GM21529 (cell line): ENCODE measurements at regions not wholly inside any gene's neighbourhood (a gene's known extent, or its start where the extent isn't known, plus 50 kb on each side); places are given as distances from the start of the nearest gene placed in this dataset.

Experiments used
- ATAC-seq: cut with Tn5 transposase; IDR thresholded peaks from one replicate; pipeline ENCODE4 v1.9.1; 2021; ENCODE audit not compliant: unreplicated experiment

DNA sequence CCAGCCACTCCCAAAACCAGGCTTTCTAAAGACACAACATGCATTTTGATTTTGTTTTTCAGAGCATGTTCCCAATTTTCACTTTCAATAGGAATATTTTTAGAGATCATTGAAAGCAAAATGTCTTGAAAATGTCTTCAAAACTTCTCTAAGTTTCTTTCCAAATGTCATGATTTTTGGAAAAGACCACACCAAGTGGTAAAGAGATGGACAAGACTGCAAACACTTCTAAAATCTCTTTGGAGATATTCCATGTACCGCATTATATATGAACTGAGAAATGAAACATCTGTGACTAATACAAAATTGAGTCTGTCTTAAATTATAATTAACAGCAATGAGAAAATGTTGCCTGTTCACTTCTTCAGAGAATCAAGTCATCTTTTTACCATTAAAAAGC lies 418.0 kb upstream of the PKN2 start:
- ATAC-seq = no peak

DNA sequence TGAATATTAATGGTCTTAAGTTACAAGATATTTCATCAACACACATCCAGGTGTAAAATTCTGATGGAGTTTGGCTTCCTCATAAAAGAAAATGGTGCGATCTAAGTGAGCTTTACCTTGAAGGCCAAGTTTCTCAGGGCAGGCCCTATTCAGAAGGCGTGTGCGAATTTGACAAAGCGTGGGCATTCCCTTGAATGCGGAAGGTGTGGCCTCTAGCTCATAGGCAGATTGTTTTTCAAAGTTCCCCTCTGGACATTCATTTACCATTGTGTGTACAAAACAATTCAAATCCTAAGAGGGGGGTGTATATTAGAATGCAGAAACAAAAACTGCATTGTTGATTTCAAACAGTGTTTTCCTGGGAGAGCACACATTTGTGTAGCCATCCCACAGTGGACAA lies 411.9 kb upstream of the PKN2 start:
- no peak for ATAC-seq

DNA sequence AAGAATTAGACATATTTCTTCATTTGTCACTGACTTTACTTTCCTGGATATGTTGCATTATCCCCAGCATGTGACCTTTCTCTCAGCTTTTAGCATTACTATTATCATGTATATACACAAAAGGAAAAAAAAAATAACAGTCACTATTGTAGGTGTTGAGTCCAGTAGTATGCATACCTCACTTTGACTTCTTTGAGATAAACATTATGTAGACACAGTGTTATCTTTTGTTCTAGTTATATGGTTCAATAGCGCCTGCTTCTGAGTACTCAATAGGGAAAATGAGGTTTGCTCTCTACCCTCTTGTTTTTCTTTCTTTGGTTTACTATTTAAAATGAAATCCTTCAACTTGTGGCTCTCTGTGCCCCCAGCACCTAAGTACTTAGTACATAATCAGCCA lies 409.6 kb upstream of the PKN2 start:
- no peak for ATAC-seq

DNA sequence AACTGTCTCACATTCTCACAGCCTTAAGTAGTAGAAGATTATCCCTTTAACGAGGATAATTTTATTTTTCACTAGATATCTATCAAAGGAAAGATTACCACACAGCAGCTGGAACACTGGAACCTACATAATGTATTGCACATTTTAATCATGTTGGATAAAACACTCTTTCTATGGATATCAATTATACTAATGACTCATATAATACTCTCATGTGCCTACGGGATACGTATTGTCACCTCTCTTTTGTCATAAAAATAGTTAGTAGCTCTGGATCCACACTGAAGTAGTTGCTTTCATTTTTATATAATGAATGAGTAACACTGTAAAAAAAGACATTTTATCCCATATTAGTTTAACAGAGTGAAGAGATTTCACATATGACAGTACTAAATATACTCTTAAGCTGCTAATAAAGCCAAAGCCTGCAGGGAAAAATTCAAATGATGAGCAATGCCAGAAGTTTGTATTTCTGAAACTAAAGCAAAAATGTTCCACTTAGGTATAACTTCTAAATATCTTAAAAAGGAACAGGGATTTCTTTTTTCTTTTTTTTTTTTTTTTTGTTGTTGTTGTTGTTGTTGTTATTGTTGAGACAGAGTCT lies 408.7 kb upstream of the PKN2 start:
- ATAC-seq = no peak

DNA sequence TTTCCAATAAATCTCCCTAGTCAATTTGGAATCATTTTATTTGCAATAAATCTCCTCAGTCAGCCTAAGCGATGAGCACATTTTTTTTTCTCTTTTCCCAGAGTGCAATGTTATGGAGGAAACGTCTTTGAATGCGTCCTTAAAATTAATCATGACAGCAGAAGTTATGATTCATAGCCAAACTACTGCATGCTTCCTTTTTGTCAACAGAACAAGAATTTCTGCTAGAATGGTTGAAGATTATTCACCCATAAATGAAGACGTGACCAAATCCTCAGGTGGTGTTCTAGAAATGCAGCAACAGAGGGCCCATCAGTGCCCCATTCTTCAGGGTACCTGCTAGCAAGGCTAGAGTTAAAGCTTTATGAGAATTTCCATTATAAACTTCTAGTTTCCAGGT lies 407.9 kb upstream of the PKN2 start:
- ATAC-seq = peak; percentile 62

DNA sequence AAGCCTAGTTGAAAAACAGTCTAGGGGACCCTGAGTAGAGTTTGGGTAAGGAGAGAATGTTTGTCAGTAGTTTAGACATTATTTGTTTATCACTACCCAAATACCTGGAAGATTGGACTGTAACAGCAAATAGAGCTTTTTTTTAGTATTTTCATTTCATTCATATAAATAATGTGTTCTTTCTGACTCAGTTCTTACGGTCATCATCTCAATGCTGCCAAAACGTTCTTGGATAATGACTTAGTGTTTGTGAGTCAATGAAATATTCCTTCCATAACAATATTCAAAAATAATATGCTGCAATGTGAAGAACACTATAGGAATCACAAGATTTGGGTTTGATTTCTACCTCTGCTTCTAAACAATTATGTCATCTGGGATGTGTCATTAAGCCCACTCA lies 400.0 kb upstream of the PKN2 start:
- ATAC-seq = no peak

DNA sequence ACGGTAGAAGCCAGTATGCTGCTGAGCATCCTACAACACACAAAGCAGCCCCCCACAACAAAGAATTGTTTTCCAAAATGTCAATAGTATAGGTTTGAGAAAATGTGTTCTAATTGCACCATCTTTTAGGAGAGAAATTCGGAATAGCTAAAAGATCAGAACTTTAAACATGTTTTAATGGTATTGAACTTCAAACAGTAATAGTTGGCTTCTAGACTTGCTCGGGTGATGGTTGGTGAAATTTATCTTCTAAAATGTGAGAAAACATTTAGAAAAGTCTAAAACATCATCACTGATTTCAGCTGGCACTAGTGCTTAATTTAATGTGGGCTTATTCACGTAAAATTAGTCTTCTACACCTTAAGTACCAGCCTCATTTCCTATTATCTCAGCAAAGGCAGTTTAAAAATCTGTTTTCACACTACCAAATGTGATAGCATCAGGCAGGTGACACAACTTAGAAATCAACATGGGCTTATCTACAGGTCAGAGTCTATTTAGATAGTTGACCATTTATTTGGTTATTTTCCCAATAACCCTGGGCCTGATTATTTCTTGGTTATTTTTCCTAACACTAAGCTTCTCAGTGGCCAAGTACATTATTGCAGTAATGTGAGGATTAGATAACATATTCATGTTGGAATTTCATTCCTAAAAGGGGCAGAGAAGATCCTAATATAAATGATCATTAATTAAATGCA lies 399.3 kb upstream of the PKN2 start:
- no peak for ATAC-seq

DNA sequence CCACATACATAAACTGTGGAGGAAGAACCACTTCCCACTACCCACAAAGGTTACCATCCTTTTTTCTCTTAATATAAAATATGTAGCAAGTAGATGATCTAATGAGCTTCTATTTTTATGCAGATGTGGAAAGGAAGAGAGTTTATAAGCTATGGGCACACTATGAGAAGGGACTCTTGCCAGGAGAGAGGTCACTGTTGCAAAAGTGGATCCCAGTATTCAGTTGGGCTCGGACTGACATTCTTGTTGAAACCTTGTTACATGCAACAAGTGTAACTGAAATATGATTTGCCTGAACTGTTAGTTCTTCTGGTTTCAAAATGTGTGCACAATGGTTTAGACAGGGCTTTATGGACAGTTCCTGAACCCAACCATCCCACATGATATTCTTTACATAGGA lies 397.4 kb upstream of the PKN2 start:
- no peak for ATAC-seq

DNA sequence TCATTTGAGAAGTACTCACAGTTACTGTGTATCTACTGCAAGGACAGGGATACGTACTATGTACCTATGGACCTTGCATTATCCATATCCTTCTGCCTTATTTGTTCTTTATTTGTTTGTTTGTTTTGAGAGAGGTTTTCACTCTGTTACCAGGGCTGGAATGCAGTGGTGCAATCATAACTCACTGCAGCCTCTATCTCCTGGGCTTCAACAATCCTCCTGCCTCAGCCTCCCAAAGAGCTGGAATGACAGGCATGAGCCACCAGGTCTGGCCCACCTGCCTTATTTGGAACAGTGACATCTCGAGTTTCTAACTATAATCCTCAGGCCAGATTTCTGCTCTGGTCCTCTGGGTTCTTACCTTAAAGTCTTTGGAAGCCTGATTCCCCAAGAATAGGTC lies 395.5 kb upstream of the PKN2 start:
- ATAC-seq = no peak

DNA sequence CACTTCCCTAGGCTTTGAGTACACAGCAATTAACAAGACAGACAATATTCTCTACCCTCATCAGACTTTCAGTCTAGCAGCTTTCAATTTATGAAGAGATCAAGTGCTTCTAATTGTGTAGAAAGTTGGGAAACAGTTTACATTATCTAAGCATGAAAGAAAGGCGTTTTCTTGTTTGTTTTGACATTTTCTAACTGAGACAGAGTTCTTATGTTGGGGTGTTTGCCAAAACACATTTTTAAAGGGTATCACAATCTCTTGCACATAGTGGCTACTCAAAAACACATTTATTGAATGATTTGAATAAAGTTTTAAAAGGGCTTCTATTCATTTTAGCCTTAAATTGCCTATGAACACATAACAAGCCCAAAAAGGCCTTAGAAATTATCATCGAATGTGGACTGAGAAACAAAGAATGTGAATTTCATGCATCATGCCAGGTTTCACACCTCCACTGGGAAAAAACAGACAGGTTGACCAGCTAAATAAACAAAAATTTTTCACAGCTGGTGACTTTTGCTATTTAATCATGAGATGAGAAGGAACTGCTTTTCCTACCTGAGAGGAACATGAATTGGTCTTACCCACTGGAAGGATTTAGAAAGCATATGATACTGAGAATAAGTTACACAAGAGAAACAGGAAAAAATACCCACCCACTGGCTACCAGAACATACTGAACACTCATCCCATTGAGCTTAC lies 394.5 kb upstream of the PKN2 start:
- ATAC-seq = no peak

DNA sequence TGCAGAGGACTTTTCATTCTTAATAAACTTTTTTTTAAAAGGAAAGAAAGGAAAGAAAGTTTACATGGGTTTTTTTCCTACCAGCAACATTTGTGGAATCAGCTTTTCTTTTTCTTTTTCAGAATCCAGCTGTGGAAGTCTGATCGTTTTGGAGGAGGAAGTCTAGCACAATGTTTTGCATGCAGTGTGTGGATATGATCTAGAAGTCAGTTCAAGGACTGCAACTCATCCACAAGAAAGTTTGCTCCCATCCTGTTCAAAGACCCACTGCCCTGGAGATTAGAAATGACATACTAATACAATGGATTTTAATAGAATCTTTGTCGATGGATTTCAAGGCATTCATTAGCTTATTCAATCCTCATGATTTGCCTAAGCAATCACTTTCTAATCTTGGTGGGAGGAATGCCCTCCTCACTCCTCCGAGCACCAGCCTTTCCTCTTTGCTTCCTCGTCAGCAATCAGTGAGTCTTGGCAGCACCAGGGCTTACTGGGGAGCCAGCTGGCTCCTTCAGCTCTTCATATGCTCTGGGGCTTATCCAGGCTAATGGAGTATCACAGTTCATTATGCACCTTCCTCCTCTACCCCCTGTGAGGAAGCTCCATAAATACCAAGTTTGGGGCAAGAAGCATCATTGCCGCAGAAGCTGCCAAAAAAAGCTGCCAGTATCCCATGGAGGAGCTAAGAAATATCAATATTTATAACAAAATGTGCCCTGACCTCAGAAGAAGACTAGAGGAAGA lies 392.3 kb upstream of the PKN2 start:
- ATAC-seq = no peak

DNA sequence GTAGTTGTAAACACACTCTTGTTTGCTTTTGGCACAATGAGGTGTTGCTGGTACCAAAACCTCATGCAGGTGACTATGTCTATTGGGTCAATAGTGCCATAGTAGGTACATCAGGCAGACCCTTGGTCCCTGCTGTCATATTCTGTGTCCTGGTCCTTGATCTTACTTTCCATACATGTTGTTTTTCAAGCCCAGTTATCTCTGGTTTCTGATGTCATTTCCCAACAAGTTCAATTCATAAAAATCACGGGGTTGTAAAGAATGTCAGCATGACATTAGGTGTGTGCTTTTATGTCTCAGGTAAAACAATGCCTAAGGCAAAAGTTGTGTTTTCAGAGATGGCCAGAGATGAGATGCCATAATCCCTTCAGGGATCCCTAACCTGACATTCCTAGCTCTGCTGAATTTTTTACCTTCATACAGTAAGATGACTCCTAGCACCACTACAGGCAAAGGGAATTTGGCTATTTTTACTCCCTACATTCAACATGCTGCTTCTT lies 390.3 kb upstream of the PKN2 start:
- ATAC-seq = no peak

DNA sequence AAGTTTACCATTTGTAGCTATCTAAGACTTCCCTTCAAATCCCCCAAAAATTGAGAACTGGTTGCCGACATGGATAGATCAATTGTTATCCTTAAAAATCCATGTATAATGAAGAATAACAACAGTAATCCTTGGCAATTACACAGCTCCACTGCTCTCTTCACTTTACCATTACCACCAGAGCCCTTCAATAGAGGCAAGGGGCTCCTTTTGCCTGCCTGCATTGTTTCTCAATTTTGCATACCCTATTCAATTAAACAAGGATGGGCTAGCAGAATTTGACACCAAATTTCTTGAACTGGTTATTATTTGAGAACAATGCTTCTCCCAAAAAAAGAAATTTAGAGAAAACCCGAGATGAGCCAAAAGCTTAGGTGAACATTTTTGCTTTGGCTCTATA lies 387.8 kb upstream of the PKN2 start:
- ATAC-seq = no peak

DNA sequence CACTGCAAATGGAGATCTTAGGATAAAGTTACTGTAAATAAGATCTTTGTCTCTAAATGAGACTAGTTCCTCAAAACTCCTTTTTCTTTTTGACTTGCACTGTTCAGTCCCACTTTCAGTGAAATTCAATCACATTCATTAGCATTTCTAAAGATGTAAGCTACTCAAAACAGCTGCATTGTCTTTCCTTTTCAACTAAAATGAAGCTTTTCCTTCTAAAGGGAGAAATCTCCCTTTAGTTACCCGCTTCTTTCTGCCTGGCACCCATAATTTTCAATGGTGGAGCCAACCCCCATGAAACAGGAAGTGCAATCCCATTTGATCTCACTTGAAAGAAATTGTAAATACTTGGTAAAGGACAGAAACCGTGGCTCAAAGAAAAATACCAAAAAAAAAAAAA lies 387.4 kb upstream of the PKN2 start:
- ATAC-seq = no peak

DNA sequence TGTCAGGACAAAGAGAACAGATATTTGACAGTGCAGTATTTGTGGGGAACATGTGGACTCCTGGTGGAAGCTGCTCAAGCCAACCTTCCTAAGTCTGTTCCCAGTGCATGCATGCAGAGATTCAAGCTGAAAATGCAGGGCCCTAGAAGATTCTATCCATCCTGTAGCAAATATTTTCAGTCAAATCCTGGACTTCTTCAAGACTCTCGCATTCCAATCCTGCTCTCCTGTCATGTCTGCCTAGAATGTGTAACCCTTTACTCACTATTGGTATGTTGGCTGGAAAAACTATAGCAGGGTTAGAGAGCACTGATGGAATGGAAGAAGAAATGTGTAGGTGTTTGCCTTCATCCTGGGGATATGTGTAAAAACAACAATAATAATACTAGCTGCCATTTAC lies 385.6 kb upstream of the PKN2 start:
- ATAC-seq = no peak

DNA sequence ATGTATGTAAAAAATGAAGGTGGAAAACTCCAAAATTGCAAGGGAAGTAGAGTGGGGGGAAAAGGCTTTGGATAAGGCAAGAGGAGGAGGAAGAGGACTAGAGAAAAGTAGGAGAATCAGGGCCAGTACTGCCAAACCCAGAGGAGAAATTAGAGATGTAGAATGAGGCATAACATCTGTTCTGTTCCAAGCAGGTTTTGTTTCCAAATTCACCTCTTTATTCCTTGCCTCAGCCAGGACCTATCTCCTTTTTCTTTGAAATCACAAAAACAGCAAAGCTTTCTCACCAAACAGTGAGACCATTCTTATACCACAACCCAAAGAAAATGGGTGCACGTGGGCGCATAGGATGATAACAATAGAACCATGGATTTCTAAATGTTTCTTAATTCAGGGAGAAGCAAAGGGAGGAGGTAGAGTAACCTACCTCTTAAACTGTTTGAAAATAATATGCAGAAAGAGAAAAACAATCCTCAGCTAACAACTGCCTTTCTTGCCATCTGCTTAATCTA lies 383.3 kb upstream of the PKN2 start:
- ATAC-seq = no peak

DNA sequence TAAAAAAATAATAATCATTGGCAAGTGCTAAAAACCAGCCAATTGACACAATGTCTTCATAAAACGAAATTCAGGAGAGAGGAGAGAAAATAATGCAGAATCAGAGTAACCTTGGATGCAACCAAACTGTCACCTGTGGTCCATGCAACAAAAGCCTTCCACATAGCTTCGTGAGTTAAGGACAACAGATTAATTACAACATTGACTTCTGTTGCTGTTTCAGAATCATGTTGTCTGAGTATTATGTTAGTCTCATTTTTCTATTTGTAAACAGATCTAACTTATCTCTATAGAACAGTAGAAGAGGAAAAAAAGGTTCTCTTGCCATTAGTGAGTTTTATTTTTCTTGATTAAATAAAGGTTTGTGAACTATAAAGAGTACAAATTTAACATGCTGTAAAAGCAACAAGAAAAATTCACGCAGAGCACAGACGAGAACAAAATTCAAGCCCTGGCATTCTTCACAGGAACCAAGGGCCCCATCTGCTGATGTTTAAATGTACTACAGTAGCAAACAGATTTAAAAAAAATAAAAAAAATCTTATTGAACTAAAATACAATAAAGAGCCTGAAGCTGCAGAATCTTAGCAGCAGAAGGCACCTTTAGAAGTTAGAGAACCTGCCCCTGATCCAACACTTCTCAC lies 381.1 kb upstream of the PKN2 start:
- no peak for ATAC-seq

DNA sequence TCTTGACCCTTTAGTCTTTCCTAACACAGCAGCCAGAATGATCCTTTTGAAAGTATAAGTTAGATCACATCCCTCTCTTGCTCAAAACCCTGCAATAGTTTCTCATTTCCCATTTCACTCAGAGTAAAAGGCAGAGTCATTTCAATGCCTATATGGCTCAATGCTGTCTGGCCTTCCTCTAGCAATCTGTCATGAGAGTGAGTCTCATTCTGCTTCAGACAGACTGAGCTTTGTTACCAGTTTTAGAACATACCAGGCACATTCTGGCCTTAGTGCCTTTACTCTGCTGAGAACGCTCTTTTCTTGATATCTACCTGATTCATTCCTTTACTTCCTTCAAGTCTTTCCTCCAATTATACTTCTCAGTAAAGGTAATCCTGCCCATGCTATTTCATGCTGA lies 372.8 kb upstream of the PKN2 start:
- no peak for ATAC-seq

DNA sequence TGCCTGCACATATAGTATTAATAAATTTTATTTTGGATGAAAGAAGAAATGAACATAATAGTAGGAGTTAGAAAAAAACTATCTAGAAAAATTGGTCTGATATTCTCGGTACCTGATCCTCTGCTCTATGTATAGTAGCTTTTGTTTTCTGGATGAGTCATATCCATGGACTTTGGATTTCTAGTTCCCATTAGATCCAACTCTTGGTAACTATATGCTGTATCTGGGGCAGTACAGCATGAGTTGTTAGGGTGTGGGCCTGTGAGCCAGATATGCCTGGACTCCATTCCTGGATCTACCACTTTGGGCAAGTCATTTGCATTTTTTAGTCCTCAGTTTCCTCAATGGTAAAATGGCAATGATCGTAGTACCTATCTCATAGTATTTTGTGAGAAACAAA lies 372.2 kb upstream of the PKN2 start:
- no peak for ATAC-seq

DNA sequence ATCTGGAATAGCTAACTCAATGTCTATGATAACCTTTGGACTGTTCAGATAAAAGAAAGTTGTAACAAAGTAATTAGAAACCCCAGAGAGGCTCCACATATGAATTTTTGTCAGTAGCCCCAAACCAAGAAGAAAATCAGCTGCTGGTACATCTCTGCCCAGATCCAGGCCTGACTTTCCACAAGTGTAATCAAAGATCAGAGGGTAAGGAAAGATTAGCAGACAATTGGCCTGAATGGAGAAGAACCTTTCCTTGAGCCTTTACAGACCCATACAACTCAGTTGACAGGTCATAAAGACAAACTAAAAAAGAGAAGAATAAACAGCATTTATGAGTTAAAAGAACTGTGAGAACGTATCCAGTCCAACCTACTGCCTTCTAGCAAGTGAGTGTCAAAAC lies 366.7 kb upstream of the PKN2 start:
- no peak for ATAC-seq

DNA sequence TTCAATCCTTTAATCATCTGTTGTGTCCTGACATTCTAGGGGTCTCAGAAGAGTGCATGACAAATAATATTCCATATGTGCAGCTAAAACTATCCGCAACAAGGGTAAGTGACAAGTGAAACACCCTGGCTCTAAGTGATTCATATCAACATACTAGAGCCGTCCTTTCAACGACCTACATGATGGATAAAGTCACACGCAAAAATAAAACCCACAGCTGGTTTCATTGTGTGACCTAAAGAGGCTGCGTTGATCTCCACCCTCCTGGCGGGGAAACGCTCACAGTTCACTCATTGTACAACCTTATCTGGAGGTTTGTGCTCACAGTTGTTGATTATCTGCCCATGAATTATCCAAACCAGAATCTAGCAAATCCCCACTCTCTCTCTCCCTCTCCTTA lies 365.3 kb upstream of the PKN2 start:
- ATAC-seq = no peak
